HEK293 (cell line): ENCODE measurements at regions not wholly inside any gene's neighbourhood (a gene's known extent, or its start where the extent isn't known, plus 50 kb on each side); places are given as distances from the start of the nearest gene placed in this dataset.
A peak's percentile ranks its signal among the peaks of the same experiment; 100 is the strongest.

Source experiments
- CTCF ChIA-PET: fragments of 350-600 bp; formaldehyde crosslinking; extraction: SDS; loops from one replicate; lab custom pipeline; 2021; ENCODE audit warnings: antibody characterized with exemption; lab: Yijun Ruan, JAX
- POLR2A ChIA-PET: fragments of 300-600 bp; formaldehyde crosslinking; extraction: SDS; loops from one replicate; lab custom pipeline; 2020; ENCODE audit warnings: antibody characterized with exemption, inconsistent platforms; lab: Yijun Ruan, JAX
- H3K27ac ChIP-seq: fragments of 200-500 bp; sonication (Bioruptor generic); 2 replicates; pipeline ENCODE4 v1.5.1; 2014; ENCODE audit warnings: low read depth, low read length, control low read depth, inconsistent platforms; ENCODE audit errors: extremely low read depth
- H3K36me3 ChIP-seq, 2 experiments: fragments of 200-500 bp in 1 of 2; sonication (Bioruptor generic) in 1 of 2; 1 replicate in 1 of 2; 2 replicates in 1 of 2; pipeline ENCODE4 v1.5.1; 2014 to 2017; ENCODE audit warnings: inconsistent platforms in 2 of 2, low read length in 2 of 2; ENCODE audit not compliant: control insufficient read depth in 2 of 2, insufficient read depth in 1 of 2
- H3K4me1 ChIP-seq: fragments of 200-500 bp; sonication (Bioruptor generic); 2 replicates; pipeline ENCODE4 v1.5.1; 2014; ENCODE audit warnings: mild to moderate bottlenecking, low read length, inconsistent platforms; ENCODE audit not compliant: control insufficient read depth, insufficient read depth
- H3K4me3 ChIP-seq: 2 replicates; pipeline ENCODE4 v1.5.1; 2011; ENCODE audit warnings: low read depth, mild to moderate bottlenecking, control low read depth, low read length, moderate library complexity
- H3K9me3 ChIP-seq: fragments of 200-500 bp; sonication (Bioruptor generic); 2 replicates; pipeline ENCODE4 v1.5.1; 2014; ENCODE audit warnings: low read depth, low read length, inconsistent platforms; ENCODE audit not compliant: control insufficient read depth, insufficient read depth
- ELK4 ChIP-seq: IDR thresholded peaks from 2 replicates; pipeline ENCODE4 v1.6.1; 2011; ENCODE audit warnings: mild to moderate bottlenecking, low read depth, low read length, borderline replicate concordance
- HOXA7 ChIP-seq: sonication (generic); formaldehyde crosslinking; IDR thresholded peaks from 2 replicates; pipeline ENCODE4 v1.8.1; 2022; ENCODE audit warnings: missing genetic modification reagents, borderline replicate concordance
- PRDM10 ChIP-seq: fragments of 450-650 bp; formaldehyde crosslinking; IDR thresholded peaks from 2 replicates; pipeline ENCODE4 v1.5.1; 2016; ENCODE audit warnings: missing biosample characterization, missing genetic modification characterization
- PRDM6 ChIP-seq: fragments of 450-650 bp; formaldehyde crosslinking; IDR thresholded peaks from 2 replicates; pipeline ENCODE4 v1.5.1; 2017; ENCODE audit warnings: missing biosample characterization, missing genetic modification characterization
- ZBTB17 ChIP-seq: fragments of 450-650 bp; formaldehyde crosslinking; IDR thresholded peaks from 2 replicates; pipeline ENCODE4 v1.5.1; 2016; ENCODE audit warnings: missing biosample characterization, missing genetic modification characterization
- ZFP41 ChIP-seq: fragments of 450-650 bp; formaldehyde crosslinking; IDR thresholded peaks from 2 replicates; pipeline ENCODE4 v1.5.1; 2016; ENCODE audit warnings: missing biosample characterization, missing genetic modification characterization, borderline replicate concordance
- ZNF140 ChIP-seq: fragments of 450-650 bp; formaldehyde crosslinking; IDR thresholded peaks from 2 replicates; pipeline ENCODE4 v1.5.1; 2016; ENCODE audit warnings: missing biosample characterization, missing genetic modification characterization
- ZNF221 ChIP-seq: fragments of 450-650 bp; formaldehyde crosslinking; IDR thresholded peaks from 2 replicates; pipeline ENCODE4 v1.5.1; 2017; ENCODE audit warnings: missing biosample characterization, missing genetic modification characterization, borderline replicate concordance
- ZNF223 ChIP-seq: fragments of 450-650 bp; formaldehyde crosslinking; IDR thresholded peaks from 2 replicates; pipeline ENCODE4 v1.5.1; 2016; ENCODE audit warnings: missing biosample characterization, missing genetic modification characterization
- ZNF23 ChIP-seq: fragments of 450-650 bp; formaldehyde crosslinking; IDR thresholded peaks from 2 replicates; pipeline ENCODE4 v1.5.1; 2016; ENCODE audit warnings: missing biosample characterization, missing genetic modification characterization, borderline replicate concordance
- ZNF341 ChIP-seq: fragments of 450-650 bp; formaldehyde crosslinking; IDR thresholded peaks from 2 replicates; pipeline ENCODE4; 2016; ENCODE audit warnings: low read depth, missing biosample characterization, missing genetic modification characterization
- ZNF354C ChIP-seq: fragments of 450-650 bp; formaldehyde crosslinking; IDR thresholded peaks from 2 replicates; pipeline ENCODE4 v1.5.1; 2016; ENCODE audit warnings: missing biosample characterization, missing genetic modification characterization, low read depth, borderline replicate concordance
- ZNF433 ChIP-seq: fragments of 450-650 bp; formaldehyde crosslinking; IDR thresholded peaks from 2 replicates; pipeline ENCODE4 v1.5.1; 2016; ENCODE audit warnings: missing biosample characterization, missing genetic modification characterization, low read depth
- ZNF513 ChIP-seq: fragments of 450-650 bp; IDR thresholded peaks from 2 replicates; pipeline ENCODE4 v1.5.1; 2018; ENCODE audit warnings: missing biosample characterization, missing genetic modification characterization
- ZNF549 ChIP-seq: fragments of 450-650 bp; IDR thresholded peaks from 2 replicates; pipeline ENCODE4 v1.5.1; 2018; ENCODE audit warnings: missing biosample characterization, missing genetic modification characterization, mild to moderate bottlenecking, inconsistent platforms, moderate library complexity
- ZNF585B ChIP-seq: fragments of 450-650 bp; formaldehyde crosslinking; IDR thresholded peaks from 2 replicates; pipeline ENCODE4 v1.5.1; 2016; ENCODE audit warnings: missing biosample characterization, missing genetic modification characterization
- ZNF660 ChIP-seq: fragments of 450-650 bp; IDR thresholded peaks from 2 replicates; pipeline ENCODE4 v1.5.1; 2018; ENCODE audit warnings: missing biosample characterization, mild to moderate bottlenecking, missing genetic modification characterization
- ZNF747 ChIP-seq: fragments of 450-650 bp; formaldehyde crosslinking; IDR thresholded peaks from 2 replicates; pipeline ENCODE4 v1.5.1; 2016; ENCODE audit warnings: missing biosample characterization, missing genetic modification characterization
- ZNF777 ChIP-seq: fragments of 450-650 bp; formaldehyde crosslinking; IDR thresholded peaks from 2 replicates; pipeline ENCODE4 v1.5.1; 2017; ENCODE audit warnings: missing biosample characterization, missing genetic modification characterization, borderline replicate concordance
- ZSCAN4 ChIP-seq: fragments of 450-650 bp; formaldehyde crosslinking; IDR thresholded peaks from 2 replicates; pipeline ENCODE4 v1.5.1; 2017; ENCODE audit warnings: missing biosample characterization, missing genetic modification characterization
- ZSCAN5A ChIP-seq: fragments of 450-650 bp; formaldehyde crosslinking; IDR thresholded peaks from 2 replicates; pipeline ENCODE4 v1.5.1; 2016; ENCODE audit warnings: missing biosample characterization, missing genetic modification characterization

GRCh38 chr6:4509506-4509905 is 266.7 kb upstream of the CDYL start (continued):
- TF ChIP-seq ZSCAN4 (tag by site-specific recombination) (no peak), ZSCAN5A (tag by site-specific recombination) (no peak), ZNF221 (no peak), ZNF140 (tag by site-specific recombination) (no peak), ZNF513 (tag by site-specific recombination) (no peak), ZNF549 (tag by site-specific recombination) (no peak), ZNF354C (no peak)

- Histone ChIP-seq H3K36me3 (no peaks in the 10 kb centered on the region), H3K4me1 (no peaks in the 10 kb centered on the region), H3K9me3 (no peaks in the 10 kb centered on the region), H3K27ac (no peak overlapping the region), H3K4me3 (no peak overlapping the region)
- peak; percentile 28; the same call in 1 of the 2 replicates for TF ChIP-seq ZNF585B
- no peak for TF ChIP-seq HOXA7 (CRISPR knock-in tag)
- CTCF ChIA-PET, result no interaction called here
- POLR2A ChIA-PET, result no interaction called here
These were observed 269.4 kb upstream of the CDYL start for GRCh38 chr6:4506792-4507191.

GRCh38 chr6:4506223-4506622 is 270.0 kb upstream of the CDYL start:
- Histone ChIP-seq H3K4me3 (no peak overlapping the region), H3K9me3 (no peaks in the 10 kb centered on the region), H3K4me1 (no peaks in the 10 kb centered on the region), H3K36me3 (no peaks in the 10 kb centered on the region), H3K27ac (no peak overlapping the region)
- CTCF ChIA-PET, result no interaction called here
- POLR2A ChIA-PET, result no interaction called here
- TF ChIP-seq ZNF585B (no peak), ZNF660 (no peak), ZFP41 (tag by site-specific recombination) (no peak), ZNF777 (no peak), ZBTB17 (tag by site-specific recombination) (no peak), ZNF747 (no peak)

GRCh38 chr6:4504700-4505099 is 271.5 kb upstream of the CDYL start:
- POLR2A ChIA-PET, result no interaction called here
- CTCF ChIA-PET, result no interaction called here
- Histone ChIP-seq H3K4me3 (no peak overlapping the region), H3K27ac (no peak overlapping the region), H3K9me3 (no peaks in the 10 kb centered on the region), H3K36me3 (no peaks in the 10 kb centered on the region), H3K4me1 (no peaks in the 10 kb centered on the region)
- no peak for TF ChIP-seq PRDM6 (tag by site-specific recombination)
- TF ChIP-seq PRDM10 (tag by site-specific recombination), result no peak
- no peak for TF ChIP-seq ZNF341 (tag by site-specific recombination)
- TF ChIP-seq ZNF223, result no peak
- TF ChIP-seq ZNF433, result no peak
- no peak for TF ChIP-seq ELK4
- TF ChIP-seq ZNF23 (tag by site-specific recombination), result no peak
